NT2/D1 (cell line): ENCODE measurements at regions not wholly inside any gene's neighbourhood (a gene's known extent, or its start where the extent isn't known, plus 50 kb on each side); places are given as distances from the start of the nearest gene placed in this dataset.

Source experiments
- YY1 ChIP-seq: IDR thresholded peaks from 2 replicates; pipeline ENCODE4 v1.6.1; 2011; ENCODE audit not compliant: insufficient read length, insufficient read depth
- ZNF274 ChIP-seq: IDR thresholded peaks from 2 replicates; pipeline ENCODE4 v1.6.1; 2011; ENCODE audit warnings: mild to moderate bottlenecking, low read depth, low read length

- TF ChIP-seq ZNF274 (no peak), YY1 (no peak)
Observed at GRCh38 chr3:43873723-43874122, 183.0 kb downstream of the ABHD5 start.
